ENCODE measurements at regions not wholly inside any gene's neighbourhood (a gene's known extent, or its start where the extent isn't known, plus 50 kb on each side); places are given as distances from the start of the nearest gene placed in this dataset.

- no peak for DNase-seq
These were observed 280.8 kb downstream of the ATXN7L3B start for GRCh38 chr12:74818412-74818811.

- no peak for DNase-seq
These were observed 282.7 kb downstream of the ATXN7L3B start for GRCh38 chr12:74820324-74820723.

DNA sequence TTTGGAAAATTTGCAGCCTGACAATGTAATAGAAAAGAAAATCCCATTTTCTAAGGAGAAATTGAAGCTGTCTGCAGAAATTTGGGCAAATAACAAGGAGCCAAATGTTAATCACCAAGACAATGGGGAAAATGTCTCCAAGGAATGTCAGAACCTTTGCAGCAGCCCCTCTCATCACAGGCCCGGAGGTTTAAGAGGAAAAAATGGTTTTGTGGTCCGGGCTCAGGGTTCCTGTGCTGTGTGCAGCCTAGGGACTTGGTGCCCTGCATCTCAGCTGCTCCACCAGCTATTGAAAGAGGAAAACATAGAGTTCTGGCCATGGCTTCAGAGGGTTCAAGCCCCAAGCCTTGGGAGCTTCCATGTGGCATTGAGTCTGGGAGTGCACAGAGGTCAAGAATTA is 298.9 kb downstream of the ATXN7L3B start:
- DNase-seq: no peak

DNA sequence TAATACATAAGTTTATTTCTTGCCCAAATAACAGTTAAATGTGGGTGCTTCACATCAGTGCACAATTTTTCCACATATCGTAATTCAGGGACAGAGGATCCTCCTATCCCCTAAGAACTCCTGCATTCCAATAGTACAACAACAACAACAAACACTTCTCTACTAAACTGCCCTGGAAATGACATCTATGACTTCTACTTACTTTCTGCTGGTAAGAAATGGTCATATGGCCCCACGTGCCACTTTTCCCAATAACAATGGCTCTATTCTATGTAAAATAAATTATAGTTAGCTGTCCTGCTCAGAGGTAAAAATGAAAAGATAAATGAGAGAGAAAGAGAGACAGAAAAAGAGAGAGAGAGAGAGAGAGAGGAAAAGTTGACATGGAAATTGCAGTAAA is 308.5 kb downstream of the ATXN7L3B start:
- DNase-seq: no peak

GRCh38 chr12:74847169-74847568 is 309.5 kb downstream of the ATXN7L3B start:
- DNase-seq: no peak

GRCh38 chr12:74848006-74848405 is 310.4 kb downstream of the ATXN7L3B start:
- no peak for DNase-seq

GRCh38 chr12:74849801-74850200 is 312.2 kb downstream of the ATXN7L3B start:
- DNase-seq: no peak

- no peak for DNase-seq
These were observed 334.2 kb downstream of the ATXN7L3B start for GRCh38 chr12:74871817-74872216.

DNA sequence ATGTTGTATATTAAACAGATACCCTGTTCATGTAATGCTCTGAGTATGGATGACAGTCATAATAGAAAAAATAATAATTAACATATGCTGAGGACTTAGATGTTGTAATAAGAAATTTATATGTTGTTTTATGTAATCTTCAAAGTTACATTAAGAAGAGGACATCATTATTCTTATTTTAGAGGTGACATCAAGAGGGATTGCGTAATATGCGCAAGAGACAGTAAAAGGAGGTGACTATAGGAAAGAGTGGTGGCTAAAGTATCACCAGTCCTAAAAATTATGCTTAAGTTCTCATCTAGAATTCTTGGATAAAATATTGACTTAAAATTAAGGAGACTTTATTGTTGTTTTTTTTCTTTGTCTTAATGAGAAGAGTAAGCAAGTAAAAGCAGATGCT is 323.9 kb downstream of the KCNC2 start:
- DNase-seq: no peak

- no peak for DNase-seq
These were observed 320.6 kb downstream of the KCNC2 start for GRCh38 chr12:74889073-74889472.

DNA sequence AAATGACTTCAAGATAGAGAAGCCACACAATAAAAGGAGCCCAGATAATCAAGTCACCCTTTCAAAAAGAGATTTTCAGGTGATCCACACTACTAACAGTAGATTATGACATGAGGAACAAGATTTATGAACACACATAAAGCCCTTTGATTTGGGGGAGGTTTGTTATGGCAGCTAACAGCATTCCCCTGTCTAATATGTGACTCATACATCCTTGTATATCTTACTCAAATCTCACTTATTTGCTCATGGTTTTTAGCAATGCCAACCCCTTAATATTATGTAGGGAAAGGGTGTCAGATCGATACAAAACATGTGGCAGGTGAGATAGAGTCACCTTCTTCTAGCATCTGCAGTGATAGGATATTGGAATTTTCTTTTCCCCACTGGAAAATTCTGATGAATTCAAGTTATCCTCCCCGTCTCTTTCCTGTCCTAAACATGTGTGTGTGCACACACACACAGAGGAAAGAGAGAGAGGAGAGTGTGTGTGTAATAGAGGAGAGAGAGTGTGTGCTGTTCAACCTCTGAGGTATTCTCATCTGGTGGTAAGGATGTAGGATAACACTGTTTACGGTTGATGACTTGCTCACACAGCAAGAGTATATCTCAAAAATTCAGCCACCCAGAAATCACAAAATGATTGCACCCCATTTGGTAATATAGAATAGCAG is 319.9 kb downstream of the KCNC2 start:
- DNase-seq: no peak

DNA sequence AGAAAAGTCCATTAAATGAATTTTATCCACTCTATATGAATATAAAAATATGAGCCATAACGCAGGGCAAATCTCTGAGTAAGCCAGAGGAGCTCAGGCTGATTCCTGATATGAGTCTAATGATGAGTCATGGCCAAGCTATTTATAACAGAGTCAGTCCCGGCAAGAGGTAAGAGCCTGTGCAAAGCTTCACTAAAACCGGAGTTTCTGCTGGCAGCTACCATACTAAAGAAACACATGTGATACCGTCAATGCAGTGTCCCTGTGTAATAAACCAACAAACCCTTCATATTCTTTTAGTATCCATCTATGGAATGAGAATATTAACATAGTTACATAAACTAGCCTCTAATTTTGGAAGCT is 319.4 kb downstream of the KCNC2 start:
- DNase-seq: peak; percentile 12

DNA sequence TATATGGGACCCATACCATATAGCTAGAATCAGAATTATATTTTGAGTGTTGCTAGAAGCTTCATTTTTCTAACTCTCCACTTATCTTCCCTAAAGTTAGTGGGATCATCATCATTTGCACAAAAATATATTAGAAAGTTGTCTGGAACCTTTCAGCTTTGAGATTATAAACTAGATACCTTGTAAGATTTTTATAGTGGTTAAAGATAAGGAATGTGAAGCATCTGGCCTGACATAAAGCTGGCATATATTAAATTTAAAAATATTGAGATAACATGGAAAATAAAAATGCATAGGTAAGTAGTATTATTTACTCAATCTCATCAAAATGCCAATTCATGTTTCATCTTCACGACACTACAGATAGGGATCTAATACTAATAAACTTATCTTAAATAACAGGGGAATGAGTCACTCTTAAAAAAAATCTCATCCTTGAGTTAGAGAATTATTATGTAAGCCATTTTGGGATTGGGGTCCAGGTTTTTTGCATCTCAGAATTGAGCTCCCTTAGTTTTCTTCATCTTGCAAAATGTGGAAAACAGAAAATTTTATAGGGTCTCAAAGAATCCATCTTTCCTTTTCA is 318.5 kb downstream of the KCNC2 start:
- DNase-seq: no peak

DNA sequence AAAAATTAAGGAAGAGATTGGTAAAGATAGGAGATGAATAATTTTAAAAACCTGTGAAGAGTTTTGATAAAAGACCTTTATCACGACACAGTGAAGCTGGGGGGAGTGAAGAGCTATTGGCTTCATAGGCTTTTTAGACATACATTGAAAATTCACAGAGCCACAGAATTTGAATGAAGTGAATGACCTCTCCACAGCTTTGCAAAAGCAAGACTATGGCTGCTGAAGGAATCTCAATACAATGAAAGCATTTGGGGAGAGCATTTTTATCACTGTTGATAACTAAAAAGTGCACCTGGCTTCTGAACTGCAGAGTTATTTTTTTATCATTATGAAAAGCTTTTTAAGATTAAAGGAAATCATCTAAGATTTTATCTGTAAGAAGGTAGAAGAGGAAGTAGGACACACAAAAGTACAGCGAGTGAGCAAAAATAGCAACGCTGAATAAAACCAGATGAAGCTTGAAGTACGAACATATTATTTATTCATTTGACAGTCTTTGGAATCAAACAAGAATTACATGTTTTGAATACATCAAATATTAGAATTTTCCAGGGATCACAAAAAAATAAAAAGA is 317.5 kb downstream of the KCNC2 start:
- DNase-seq: no peak

DNA sequence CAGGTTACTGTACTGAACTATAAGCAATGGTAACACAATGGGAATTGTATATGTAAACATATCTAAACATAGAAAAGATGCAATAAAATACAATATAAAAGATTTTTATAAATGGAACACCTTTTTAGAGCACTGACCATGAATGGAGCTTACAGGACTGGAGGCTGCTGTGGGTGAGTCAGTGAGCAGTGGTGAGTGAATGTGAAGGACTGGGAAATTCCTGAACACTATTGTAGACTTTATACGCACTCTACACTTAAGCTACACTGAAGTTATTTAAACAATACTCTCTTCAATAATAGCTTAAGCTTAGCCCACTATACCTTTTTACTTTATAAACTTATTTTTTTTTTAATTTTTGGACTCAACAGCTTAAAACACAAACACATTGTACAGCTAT is 313.5 kb downstream of the KCNC2 start:
- DNase-seq: no peak

DNA sequence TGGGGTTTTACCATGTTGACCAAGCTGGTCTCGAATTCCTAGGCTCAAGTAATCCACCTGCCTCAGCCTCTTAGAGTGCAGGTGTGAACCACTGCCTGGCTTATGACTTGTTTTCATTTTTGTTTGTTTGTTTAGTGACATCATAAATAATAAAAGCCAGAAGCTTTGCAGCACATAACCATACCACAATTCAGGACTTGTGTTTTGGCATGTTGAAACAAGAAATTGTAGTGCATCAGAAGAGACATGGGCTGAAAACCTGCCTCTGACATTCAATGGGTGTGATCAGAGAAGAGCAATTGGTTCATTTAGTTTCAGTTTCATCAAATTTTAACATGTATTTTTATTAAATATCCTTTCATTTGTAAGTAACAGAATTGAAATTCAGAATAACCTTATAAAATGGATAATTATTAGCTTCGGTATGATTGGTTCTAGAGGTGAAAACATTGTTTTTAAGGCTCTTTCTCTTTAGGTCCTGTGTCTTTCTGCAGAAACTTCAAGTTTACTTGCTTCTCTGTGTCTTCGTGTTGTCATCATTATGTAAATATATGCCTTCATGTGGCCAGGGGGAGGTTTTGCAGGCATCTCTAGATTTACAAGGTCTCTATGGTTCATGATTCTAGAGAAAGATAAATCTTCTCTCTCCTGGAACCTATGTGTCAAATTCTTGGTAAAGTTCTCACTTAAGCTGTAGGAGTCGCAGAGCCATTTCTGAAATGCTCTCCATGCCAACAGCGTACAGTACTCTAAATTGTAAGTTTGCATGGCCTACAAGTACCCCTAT is 312.0 kb downstream of the KCNC2 start:
- DNase-seq: no peak

GRCh38 chr12:74899031-74899829 is 310.4 kb downstream of the KCNC2 start:
- no peak for DNase-seq

GRCh38 chr12:74900232-74900631 is 309.4 kb downstream of the KCNC2 start:
- DNase-seq: no peak

DNA sequence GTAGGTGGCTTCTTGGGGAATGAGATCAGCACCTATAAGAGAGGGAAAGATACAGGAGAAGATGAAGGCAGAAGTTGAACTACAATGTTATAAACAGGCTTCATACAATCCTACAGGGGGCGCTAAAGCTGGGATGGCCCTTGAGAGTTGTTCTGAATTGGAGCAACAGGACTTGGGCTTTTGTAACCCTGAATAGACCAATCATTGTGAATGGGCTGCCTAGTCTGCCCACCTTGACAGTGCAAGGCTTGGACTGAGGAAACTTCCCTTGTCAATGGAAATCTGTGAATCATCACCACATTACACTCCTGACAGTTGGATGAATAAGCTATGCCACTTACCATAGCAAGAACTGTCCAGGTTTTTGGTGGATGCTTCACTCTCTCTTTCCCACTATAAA is 306.1 kb downstream of the KCNC2 start:
- DNase-seq: no peak

DNA sequence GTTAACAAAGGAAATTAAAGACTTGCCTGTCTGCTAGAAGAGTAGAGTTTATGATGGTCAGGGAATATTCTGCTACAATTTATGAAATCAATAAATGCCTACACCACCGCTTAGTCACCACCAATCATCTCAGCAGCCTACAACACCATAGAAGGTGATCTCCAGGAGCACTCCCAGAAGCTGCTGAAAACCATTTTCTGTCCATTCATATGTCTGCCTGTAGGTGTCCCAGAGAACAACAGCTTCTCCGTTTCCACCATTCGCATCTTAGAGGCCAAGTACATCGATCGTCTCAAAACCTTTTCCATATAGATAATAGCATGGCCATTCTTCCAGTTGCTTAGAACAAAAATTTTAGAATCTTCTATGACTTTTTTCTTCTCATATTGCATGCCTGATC is 303.4 kb downstream of the KCNC2 start:
- DNase-seq: no peak

DNA sequence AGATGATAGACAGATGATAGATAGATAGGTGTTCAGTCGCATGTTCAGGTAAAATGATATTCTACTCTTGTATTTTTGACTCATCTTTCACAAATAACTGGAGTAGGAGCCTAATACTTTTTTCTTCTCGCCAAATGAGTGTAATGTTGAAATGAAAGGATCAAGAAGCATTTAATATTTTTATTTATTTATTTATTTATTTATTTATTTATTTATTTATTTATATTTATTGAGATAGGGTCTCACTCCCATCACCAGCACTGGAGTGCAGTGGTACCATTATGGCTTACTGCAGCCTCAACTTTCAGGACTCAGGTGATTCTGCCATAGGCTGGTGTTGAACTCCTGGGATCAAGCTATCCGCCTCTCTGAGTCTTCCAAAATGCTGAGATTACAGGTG is 298.8 kb downstream of the KCNC2 start:
- no peak for DNase-seq

GRCh38 chr12:74914378-74914777 is 295.3 kb downstream of the KCNC2 start:
- no peak for DNase-seq

GRCh38 chr12:74915718-74916117 is 293.9 kb downstream of the KCNC2 start:
- DNase-seq: no peak

Measured in stimulated activated CD4-positive, alpha-beta T cell treated with anti-CD3 and anti-CD28 coated beads, Interleukin-4, amount 100 ng/mL, for 24 hours (primary cell).